ENCODE measurements at regions not wholly inside any gene's neighbourhood (a gene's known extent, or its start where the extent isn't known, plus 50 kb on each side); places are given as distances from the start of the nearest gene placed in this dataset.

- DNase-seq (ENCODE audit: extremely low spot score, unreplicated experiment) = no peak
- Mint-ChIP-seq H3K27ac (no peak overlapping the region), H3K36me3 (no peaks in the 10 kb centered on the region), H3K4me3 (no peak overlapping the region), H3K27me3 (peaks cover 6% of the 10 kb centered on the region), H3K9me3 (no peaks in the 10 kb centered on the region), H3K4me1 (ENCODE audit: unreplicated experiment) (peaks cover 6% of the 10 kb centered on the region)
- no peak for TF ChIP-seq CTCF (conservative IDR thresholded peaks at IDR 0.05)
Measured at GRCh38 chr16:76749780-76750375, 441.1 kb upstream of the MON1B start.

GRCh38 chr16:76755496-76755895 lies 435.5 kb upstream of the MON1B start:
- Mint-ChIP-seq H3K27me3 (no peaks in the 10 kb centered on the region), H3K27ac (no peak overlapping the region), H3K4me1 (ENCODE audit: unreplicated experiment) (no peaks in the 10 kb centered on the region), H3K9me3 (peaks cover 6% of the 10 kb centered on the region), H3K36me3 (no peaks in the 10 kb centered on the region), H3K4me3 (no peak overlapping the region)
- no peak for DNase-seq (ENCODE audit: extremely low spot score, unreplicated experiment)
- no peak for TF ChIP-seq CTCF (conservative IDR thresholded peaks at IDR 0.05)

GRCh38 chr16:76756423-76756822 lies 434.6 kb upstream of the MON1B start:
- Mint-ChIP-seq H3K4me1 (ENCODE audit: unreplicated experiment) (no peaks in the 10 kb centered on the region), H3K27me3 (no peaks in the 10 kb centered on the region), H3K36me3 (no peaks in the 10 kb centered on the region), H3K27ac (no peak overlapping the region), H3K4me3 (no peak overlapping the region), H3K9me3 (peaks cover 6% of the 10 kb centered on the region)
- no peak for DNase-seq (ENCODE audit: extremely low spot score, unreplicated experiment)
- TF ChIP-seq CTCF (conservative IDR thresholded peaks at IDR 0.05) = no peak

- H3K4me3 Mint-ChIP-seq = no peak overlapping the region
- no peak for DNase-seq (ENCODE audit: extremely low spot score, unreplicated experiment)
- H3K4me1 Mint-ChIP-seq (ENCODE audit: unreplicated experiment) = no peaks in the 10 kb centered on the region
- no peaks in the 10 kb centered on the region for H3K36me3 Mint-ChIP-seq
- no peak overlapping the region for H3K27ac Mint-ChIP-seq
- TF ChIP-seq CTCF (conservative IDR thresholded peaks at IDR 0.05) = no peak
- no peaks in the 10 kb centered on the region for H3K27me3 Mint-ChIP-seq
- peaks cover 6% of the 10 kb centered on the region for H3K9me3 Mint-ChIP-seq
Measured at GRCh38 chr16:76756951-76757350, 434.0 kb upstream of the MON1B start.

GRCh38 chr16:76766538-76766937 lies 424.5 kb upstream of the MON1B start:
- H3K4me3 Mint-ChIP-seq = no peak overlapping the region
- peaks cover 9% of the 10 kb centered on the region for H3K9me3 Mint-ChIP-seq
- no peaks in the 10 kb centered on the region for H3K27me3 Mint-ChIP-seq
- H3K36me3 Mint-ChIP-seq = no peaks in the 10 kb centered on the region
- H3K27ac Mint-ChIP-seq = no peak overlapping the region
- H3K4me1 Mint-ChIP-seq (ENCODE audit: unreplicated experiment) = no peaks in the 10 kb centered on the region
- no peak for TF ChIP-seq CTCF (conservative IDR thresholded peaks at IDR 0.05)
- no peak for DNase-seq (ENCODE audit: extremely low spot score, unreplicated experiment)

- no peak overlapping the region for H3K4me3 Mint-ChIP-seq
- no peak for DNase-seq (ENCODE audit: extremely low spot score, unreplicated experiment)
- peaks cover 3% of the 10 kb centered on the region for H3K27me3 Mint-ChIP-seq
- no peaks in the 10 kb centered on the region for H3K36me3 Mint-ChIP-seq
- no peaks in the 10 kb centered on the region for H3K9me3 Mint-ChIP-seq
- no peaks in the 10 kb centered on the region for H3K4me1 Mint-ChIP-seq (ENCODE audit: unreplicated experiment)
- TF ChIP-seq CTCF (conservative IDR thresholded peaks at IDR 0.05) = no peak
- H3K27ac Mint-ChIP-seq = no peak overlapping the region
Measured at GRCh38 chr16:76768316-76768715, 422.7 kb upstream of the MON1B start.

Measured in type B pancreatic cell (in vitro differentiated cells).